Loucy (cell line): ENCODE measurements at regions not wholly inside any gene's neighbourhood (a gene's known extent, or its start where the extent isn't known, plus 50 kb on each side); places are given as distances from the start of the nearest gene placed in this dataset.

ENCODE experiments used
- H2AFZ ChIP-seq: fragments of 200-600 bp; sonication (generic); 2 replicates; pipeline ENCODE4 v1.6.0; 2016; ENCODE audit warnings: antibody characterized with exemption, mild to moderate bottlenecking, low read length, moderate library complexity
- H3F3A ChIP-seq: fragments of 200-600 bp; 2 replicates; pipeline ENCODE4 v1.6.0; 2016; ENCODE audit warnings: antibody characterized with exemption, low read depth, mild to moderate bottlenecking
- H3K27me3 ChIP-seq: fragments of 200-600 bp; sonication (generic); 2 replicates; pipeline ENCODE4 v1.6.1; 2014; ENCODE audit warnings: low read length, mild to moderate bottlenecking; ENCODE audit not compliant: insufficient read depth, poor library complexity, severe bottlenecking
- H3K36me3 ChIP-seq: fragments of 200-600 bp; sonication (generic); 2 replicates; pipeline ENCODE4 v1.6.1; 2016; ENCODE audit warnings: low read length; ENCODE audit not compliant: insufficient read depth
- H3K4me1 ChIP-seq: fragments of 200-600 bp; sonication (generic); 2 replicates; pipeline ENCODE4 v1.5.1; 2014; ENCODE audit warnings: low read length, mild to moderate bottlenecking; ENCODE audit not compliant: insufficient read depth, poor library complexity, severe bottlenecking
- H3K4me2 ChIP-seq: fragments of 200-600 bp; sonication (generic); 2 replicates; pipeline ENCODE4 v1.6.0; 2014; ENCODE audit warnings: antibody characterized with exemption, low read length, low read depth, mild to moderate bottlenecking; ENCODE audit not compliant: poor library complexity, severe bottlenecking
- H3K4me3 ChIP-seq: fragments of 200-600 bp; sonication (generic); 2 replicates; pipeline ENCODE4 v1.5.1; 2014; ENCODE audit warnings: low read length, mild to moderate bottlenecking, mixed read lengths; ENCODE audit not compliant: poor library complexity, severe bottlenecking
- H3K79me2 ChIP-seq: fragments of 200-600 bp; sonication (generic); 2 replicates; pipeline ENCODE4 v1.6.1; 2014; ENCODE audit warnings: low read length; ENCODE audit not compliant: insufficient read depth
- H3K9ac ChIP-seq: fragments of 200-600 bp; sonication (generic); 2 replicates; pipeline ENCODE4 v1.6.0; 2014; ENCODE audit warnings: mild to moderate bottlenecking, low read depth, low read length, moderate library complexity; ENCODE audit not compliant: poor library complexity, severe bottlenecking
- H3K9me2 ChIP-seq: fragments of 200-600 bp; sonication (generic); replicated peaks from 2 replicates; pipeline ENCODE4 v1.6.1; 2016; ENCODE audit warnings: low read depth, low read length, mixed read lengths
- H3K9me3 ChIP-seq: fragments of 200-600 bp; sonication (generic); 2 replicates; pipeline ENCODE4 v1.6.1; 2014; ENCODE audit warnings: mild to moderate bottlenecking, antibody characterized with exemption, low read length, low read depth; ENCODE audit not compliant: insufficient read depth
- H4K20me1 ChIP-seq: fragments of 200-600 bp; sonication (generic); 2 replicates; pipeline ENCODE4 v1.6.0; 2014; ENCODE audit warnings: antibody characterized with exemption, low read length, mild to moderate bottlenecking; ENCODE audit not compliant: insufficient read depth, poor library complexity, severe bottlenecking
- EZH2phosphoT487 ChIP-seq: fragments of 200-600 bp; IDR thresholded peaks from 2 replicates; pipeline ENCODE4 v1.6.1; 2018; ENCODE audit warnings: antibody characterized with exemption, mild to moderate bottlenecking, moderate library complexity, borderline replicate concordance
- TF ChIP-seq, protein P1 (sequence below): fragments of 200-600 bp; sonication (generic); conservative IDR thresholded peaks from 2 replicates; pipeline ENCODE4 v1.5.1; 2014; ENCODE audit warnings: mild to moderate bottlenecking, antibody characterized with exemption, low read length

DNA sequence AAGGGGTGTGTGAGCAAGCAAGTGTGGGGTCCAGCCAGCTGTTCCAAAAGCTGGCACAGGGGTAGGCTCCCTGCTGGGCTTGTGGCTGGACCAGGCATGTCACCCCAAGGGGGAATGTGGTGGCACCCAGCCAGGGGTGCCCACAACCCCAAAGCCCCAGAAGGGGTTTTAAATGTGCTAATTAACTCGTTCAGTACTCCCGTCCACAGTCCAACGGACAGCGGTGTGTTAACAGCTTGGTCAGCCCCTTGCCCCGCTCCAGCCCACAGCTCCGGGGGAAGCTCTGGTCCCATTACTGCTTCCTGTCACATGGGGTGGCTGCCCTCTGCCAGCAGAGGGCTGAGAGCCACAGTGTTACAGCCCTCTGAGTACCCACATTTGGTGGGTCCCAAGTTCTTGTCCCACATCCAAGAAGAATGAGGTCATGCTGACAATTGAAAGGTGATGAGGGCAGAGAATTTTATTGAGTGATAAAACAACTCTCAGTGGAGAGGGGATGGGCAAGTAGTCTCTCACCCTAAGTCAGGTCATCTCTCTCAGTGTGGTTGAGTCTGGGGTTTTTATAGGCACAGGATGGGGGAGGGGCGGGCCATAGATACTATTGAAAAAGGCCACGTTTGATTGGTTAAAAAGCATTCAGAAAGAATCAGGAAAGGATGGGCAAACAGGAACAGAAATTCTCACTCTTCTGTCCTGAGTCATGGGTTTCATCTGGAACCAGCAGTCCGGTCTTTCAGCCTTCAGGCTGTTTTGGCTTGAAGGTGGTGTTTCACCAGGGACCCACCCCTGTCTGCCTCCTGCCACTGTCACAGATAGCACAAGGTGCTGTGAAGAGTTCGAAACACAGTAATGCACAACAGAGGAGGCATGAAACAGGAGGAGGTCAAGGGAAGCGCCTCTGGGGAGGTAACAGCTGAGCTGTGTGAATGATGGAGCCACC, 238.5 kb downstream of the NFATC2 start:
- Histone ChIP-seq H3K9me2 (no peaks in the 10 kb centered on the region), H3K79me2 (no peaks in the 10 kb centered on the region), H3K4me2 (no peak overlapping the region), H3K4me3 (no peak overlapping the region), H3K4me1 (no peaks in the 10 kb centered on the region), H3F3A (no peaks in the 10 kb centered on the region), H3K9ac (no peak overlapping the region), H3K27me3 (no peaks in the 10 kb centered on the region), H3K36me3 (no peaks in the 10 kb centered on the region), H2AFZ (no peak overlapping the region), H3K9me3 (peaks cover 7% of the 10 kb centered on the region; the same call in 1 of the 2 replicates), H4K20me1 (no peaks in the 10 kb centered on the region)
- TF ChIP-seq, protein P1, sequence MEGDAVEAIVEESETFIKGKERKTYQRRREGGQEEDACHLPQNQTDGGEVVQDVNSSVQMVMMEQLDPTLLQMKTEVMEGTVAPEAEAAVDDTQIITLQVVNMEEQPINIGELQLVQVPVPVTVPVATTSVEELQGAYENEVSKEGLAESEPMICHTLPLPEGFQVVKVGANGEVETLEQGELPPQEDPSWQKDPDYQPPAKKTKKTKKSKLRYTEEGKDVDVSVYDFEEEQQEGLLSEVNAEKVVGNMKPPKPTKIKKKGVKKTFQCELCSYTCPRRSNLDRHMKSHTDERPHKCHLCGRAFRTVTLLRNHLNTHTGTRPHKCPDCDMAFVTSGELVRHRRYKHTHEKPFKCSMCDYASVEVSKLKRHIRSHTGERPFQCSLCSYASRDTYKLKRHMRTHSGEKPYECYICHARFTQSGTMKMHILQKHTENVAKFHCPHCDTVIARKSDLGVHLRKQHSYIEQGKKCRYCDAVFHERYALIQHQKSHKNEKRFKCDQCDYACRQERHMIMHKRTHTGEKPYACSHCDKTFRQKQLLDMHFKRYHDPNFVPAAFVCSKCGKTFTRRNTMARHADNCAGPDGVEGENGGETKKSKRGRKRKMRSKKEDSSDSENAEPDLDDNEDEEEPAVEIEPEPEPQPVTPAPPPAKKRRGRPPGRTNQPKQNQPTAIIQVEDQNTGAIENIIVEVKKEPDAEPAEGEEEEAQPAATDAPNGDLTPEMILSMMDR, result no peak

DNA sequence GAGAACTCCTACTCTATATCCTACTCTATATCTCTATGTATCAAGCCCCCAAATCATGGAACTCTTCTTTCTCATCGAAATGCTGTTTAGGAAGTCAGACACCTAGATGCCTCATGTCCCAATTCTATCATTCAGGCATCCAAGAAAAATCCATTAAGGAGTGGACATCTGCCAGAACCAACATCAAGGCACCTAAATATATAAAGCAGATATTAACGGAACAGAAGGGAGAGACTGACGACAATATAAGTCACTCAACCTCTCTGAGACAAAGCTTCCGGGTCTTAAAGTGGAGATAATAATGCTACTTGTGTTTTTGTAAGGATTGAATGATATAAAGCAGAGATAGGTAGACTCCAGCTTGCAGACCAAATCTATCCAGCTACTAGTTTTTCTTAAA, 241.5 kb downstream of the NFATC2 start:
- peaks cover 7% of the 10 kb centered on the region; the same call in 1 of the 2 replicates for H3K9me3 ChIP-seq
- TF ChIP-seq, protein P1, result no peak
- no peak for TF ChIP-seq EZH2phosphoT487

DNA sequence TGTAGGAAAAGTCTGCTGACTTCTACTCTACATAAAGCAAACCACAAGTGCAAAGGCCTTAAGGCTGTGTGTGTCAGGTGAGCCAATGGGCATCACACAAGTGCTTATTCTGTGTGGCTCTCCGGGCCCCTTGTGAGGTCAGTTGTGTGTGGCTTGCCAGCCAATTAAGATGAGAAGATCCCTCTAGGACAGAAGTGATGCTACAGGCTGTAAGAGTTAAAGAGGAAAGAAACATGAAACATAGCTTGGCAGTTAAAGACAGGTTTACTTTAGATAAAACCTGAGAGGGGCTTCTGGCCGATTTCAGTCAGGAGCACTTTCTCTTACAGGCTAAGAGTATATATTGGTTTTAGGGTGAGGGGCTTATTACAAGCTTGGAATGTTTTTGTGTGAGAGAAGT, 242.4 kb downstream of the NFATC2 start:
- no peak overlapping the region for H3K4me3 ChIP-seq
- no peaks in the 10 kb centered on the region for H3K9me2 ChIP-seq
- H3K9ac ChIP-seq, result no peak overlapping the region
- peaks cover 7% of the 10 kb centered on the region; the same call in 1 of the 2 replicates for H3K9me3 ChIP-seq
- H4K20me1 ChIP-seq, result no peaks in the 10 kb centered on the region
- H3K4me1 ChIP-seq, result no peaks in the 10 kb centered on the region
- no peaks in the 10 kb centered on the region for H3K79me2 ChIP-seq
- no peaks in the 10 kb centered on the region for H3K36me3 ChIP-seq
- H2AFZ ChIP-seq, result no peak overlapping the region
- no peak for TF ChIP-seq EZH2phosphoT487
- TF ChIP-seq, protein P1, result no peak
- no peak overlapping the region for H3K4me2 ChIP-seq
- H3K27me3 ChIP-seq, result no peaks in the 10 kb centered on the region
- no peaks in the 10 kb centered on the region for H3F3A ChIP-seq

More for the DNA sequence above, 241.5 kb downstream of the NFATC2 start:
- Histone ChIP-seq H3K9ac (no peak overlapping the region), H3F3A (no peaks in the 10 kb centered on the region), H3K36me3 (no peaks in the 10 kb centered on the region), H3K27me3 (no peaks in the 10 kb centered on the region), H3K79me2 (no peaks in the 10 kb centered on the region), H2AFZ (no peak overlapping the region), H3K4me1 (no peaks in the 10 kb centered on the region), H3K9me2 (no peaks in the 10 kb centered on the region), H3K4me3 (no peak overlapping the region), H4K20me1 (no peaks in the 10 kb centered on the region), H3K4me2 (no peak overlapping the region)
